SK-N-SH (cell line): ENCODE measurements at regions not wholly inside any gene's neighbourhood (a gene's known extent, or its start where the extent isn't known, plus 50 kb on each side); places are given as distances from the start of the nearest gene placed in this dataset.

ENCODE experiments used
- CTCF ChIA-PET: fragments of 300-600, 350-600 bp; formaldehyde crosslinking; extraction: SDS; loops from one replicate; lab custom pipeline; 2021; lab: Yijun Ruan, JAX
- POLR2A ChIA-PET: fragments of 350-600 bp; sonication (Branson Sonifier 250); formaldehyde crosslinking; extraction: SDS; loops from one replicate; lab custom pipeline; 2020; ENCODE audit warnings: antibody characterized with exemption, inconsistent platforms; lab: Yijun Ruan, JAX
- DNase-seq: peaks from one replicate; pipeline ENCODE4 v3.0.0; 2012
- H2AFZ ChIP-seq: fragments of 200-600 bp; sonication (generic); 2 replicates; pipeline ENCODE4 v1.8.1; 2016; ENCODE audit warnings: antibody characterized with exemption, mild to moderate bottlenecking, low read depth
- H3F3A ChIP-seq: fragments of 200-600 bp; sonication (generic); replicated peaks from 2 replicates; pipeline ENCODE3; 2016; ENCODE audit warnings: antibody characterized with exemption, mild to moderate bottlenecking; ENCODE audit not compliant: insufficient read depth
- H3K27ac ChIP-seq, 2 experiments: fragments of 200-500 bp in 1 of 2; fragments of 200-600 bp in 1 of 2; sonication (Bioruptor generic) in 1 of 2; sonication (generic), shearing (Covaris generic) in 1 of 2; 2 replicates each; pipeline versions ENCODE4 v1.5.1 to v1.6.1; 2014 to 2016; ENCODE audit warnings: low read depth in 2 of 2, inconsistent platforms in 1 of 2, low read length in 1 of 2, mild to moderate bottlenecking in 1 of 2, mixed read lengths in 1 of 2
- H3K27me3 ChIP-seq: fragments of 200-600 bp; sonication (generic), shearing (Covaris generic); 2 replicates; pipeline ENCODE4 v1.6.1; 2016; ENCODE audit warnings: mixed run types; ENCODE audit not compliant: insufficient read depth
- H3K36me3 ChIP-seq, 2 experiments: fragments of 200-500 bp in 1 of 2; fragments of 200-600 bp in 1 of 2; sonication (Bioruptor generic) in 1 of 2; sonication (generic) in 1 of 2; replicated peaks in 1 of 2; 2 replicates each; pipeline versions ENCODE3 to v1.5.1; 2014 to 2016; ENCODE audit warnings: low read length in 1 of 2, mild to moderate bottlenecking in 1 of 2; ENCODE audit not compliant: insufficient read depth in 2 of 2, control insufficient read depth in 1 of 2
- H3K4me1 ChIP-seq, 2 experiments: fragments of 200-500 bp in 1 of 2; fragments of 200-600 bp in 1 of 2; sonication (Bioruptor generic) in 1 of 2; sonication (generic), shearing (Covaris generic) in 1 of 2; 2 replicates each; pipeline versions ENCODE4 v1.5.1 to v1.6.1; 2014 to 2016; ENCODE audit warnings: low read depth in 1 of 2, low read length in 1 of 2, mixed run types in 1 of 2; ENCODE audit not compliant: insufficient read depth in 2 of 2, control insufficient read depth in 1 of 2
- H3K4me2 ChIP-seq: fragments of 200-600 bp; sonication (generic), shearing (Covaris generic); 2 replicates; pipeline ENCODE4 v1.6.1; 2017; ENCODE audit warnings: mixed run types
- H3K4me3 ChIP-seq, 2 experiments: fragments of 200-500 bp in 1 of 2; fragments of 200-600 bp in 1 of 2; sonication (Bioruptor generic) in 1 of 2; sonication (generic), shearing (Covaris generic) in 1 of 2; 2 replicates each; pipeline versions ENCODE4 v1.5.1 to v1.8.1; 2014 to 2016; ENCODE audit warnings: low read depth in 2 of 2, inconsistent platforms in 1 of 2, low read length in 1 of 2, mild to moderate bottlenecking in 1 of 2, mixed read lengths in 1 of 2, moderate library complexity in 1 of 2
- H3K79me2 ChIP-seq: fragments of 200-600 bp; sonication (generic); 2 replicates; pipeline ENCODE4 v1.8.1; 2017; ENCODE audit warnings: mild to moderate bottlenecking; ENCODE audit not compliant: insufficient read depth
- H3K9ac ChIP-seq: fragments of 200-600 bp; sonication (generic); 2 replicates; pipeline ENCODE4 v1.6.1; 2017; ENCODE audit warnings: mixed run types
- H3K9me2 ChIP-seq: fragments of 200-600 bp; sonication (generic); 2 replicates; pipeline ENCODE4 v1.6.1; 2017; ENCODE audit warnings: mixed run types
- H3K9me3 ChIP-seq: fragments of 200-600 bp; sonication (generic); 2 replicates; pipeline ENCODE4 v1.6.1; 2017; ENCODE audit warnings: mixed run types, mild to moderate bottlenecking, moderate library complexity
- H4K20me1 ChIP-seq: fragments of 200-600 bp; sonication (generic); 2 replicates; pipeline ENCODE4 v1.6.1; 2017; ENCODE audit warnings: mild to moderate bottlenecking, mixed run types; ENCODE audit not compliant: insufficient read depth
- CHD2 ChIP-seq: fragments of 150-350 bp; IDR thresholded peaks from 2 replicates; pipeline ENCODE4 v1.6.1; 2018; ENCODE audit warnings: low read length; ENCODE audit not compliant: partially characterized antibody
- EZH2phosphoT487 ChIP-seq: fragments of 200-600 bp; sonication (generic); IDR thresholded peaks from 2 replicates; pipeline ENCODE4 v1.6.1; 2017; ENCODE audit warnings: low read depth, mixed run types, mild to moderate bottlenecking, antibody characterized with exemption, moderate library complexity, borderline replicate concordance
- FOSL2 ChIP-seq: IDR thresholded peaks from 2 replicates; pipeline ENCODE4 v1.4.0; 2012; ENCODE audit warnings: low read depth, mild to moderate bottlenecking, moderate library complexity, borderline replicate concordance
- FOXM1 ChIP-seq: IDR thresholded peaks from 2 replicates; pipeline ENCODE4 v1.4.0; 2012; ENCODE audit warnings: low read depth, mild to moderate bottlenecking
- GABPA ChIP-seq: IDR thresholded peaks from 2 replicates; pipeline ENCODE4 v1.4.0; 2012; ENCODE audit warnings: low read depth, mild to moderate bottlenecking
- GATA2 ChIP-seq: sonication (generic); formaldehyde crosslinking; IDR thresholded peaks from 2 replicates; pipeline ENCODE4 v1.5.0; 2020; ENCODE audit warnings: mild to moderate bottlenecking, missing genetic modification reagents
- JUND ChIP-seq: IDR thresholded peaks from 2 replicates; pipeline ENCODE4 v1.4.0; 2012
- NRF1 ChIP-seq: IDR thresholded peaks from 2 replicates; pipeline ENCODE4 v1.6.1; 2012; ENCODE audit warnings: low read depth, mild to moderate bottlenecking, low read length
- RAD21 ChIP-seq: IDR thresholded peaks from 2 replicates; pipeline ENCODE4 v1.6.1; 2012; ENCODE audit warnings: mild to moderate bottlenecking, low read length
- SIN3A ChIP-seq: IDR thresholded peaks from 2 replicates; pipeline ENCODE4 v1.6.1; 2012; ENCODE audit warnings: low read depth, mild to moderate bottlenecking, low read length, moderate library complexity, borderline replicate concordance
- TCF12 ChIP-seq: IDR thresholded peaks from 2 replicates; pipeline ENCODE4 v1.4.0; 2012
- TEAD4 ChIP-seq: IDR thresholded peaks from 2 replicates; pipeline ENCODE4 v1.4.0; 2012; ENCODE audit warnings: mild to moderate bottlenecking, borderline replicate concordance; ENCODE audit not compliant: insufficient read depth
- YY1 ChIP-seq: IDR thresholded peaks from 2 replicates; pipeline ENCODE4 v1.4.0; 2012; ENCODE audit warnings: low read depth, mild to moderate bottlenecking
- WGBS: methylation state at CpG from one replicate; pipeline ENCODE4 v1.1.6; 2017; ENCODE audit warnings: low lambda C conversion rate; 5-methylcytosine and 5-hydroxymethylcytosine counted together
- TF ChIP-seq, protein P1 (sequence below): IDR thresholded peaks from 2 replicates; pipeline ENCODE4 v1.4.0; 2012; ENCODE audit warnings: low read depth, borderline replicate concordance
- TF ChIP-seq, protein P2 (sequence below): fragments of 150-350 bp; IDR thresholded peaks from 2 replicates; pipeline ENCODE4 v1.6.1; 2016; ENCODE audit warnings: mild to moderate bottlenecking, low read depth, low read length
- TF ChIP-seq, protein P3 (sequence below): fragments of 200-600 bp; sonication (generic); IDR thresholded peaks from 2 replicates; pipeline ENCODE4 v1.6.1; 2017; ENCODE audit warnings: antibody characterized with exemption, mild to moderate bottlenecking, moderate library complexity
- TF ChIP-seq, protein P4 (sequence below): IDR thresholded peaks from 2 replicates; pipeline ENCODE4 v1.4.0; 2012; ENCODE audit warnings: low read depth, borderline replicate concordance

DNA sequence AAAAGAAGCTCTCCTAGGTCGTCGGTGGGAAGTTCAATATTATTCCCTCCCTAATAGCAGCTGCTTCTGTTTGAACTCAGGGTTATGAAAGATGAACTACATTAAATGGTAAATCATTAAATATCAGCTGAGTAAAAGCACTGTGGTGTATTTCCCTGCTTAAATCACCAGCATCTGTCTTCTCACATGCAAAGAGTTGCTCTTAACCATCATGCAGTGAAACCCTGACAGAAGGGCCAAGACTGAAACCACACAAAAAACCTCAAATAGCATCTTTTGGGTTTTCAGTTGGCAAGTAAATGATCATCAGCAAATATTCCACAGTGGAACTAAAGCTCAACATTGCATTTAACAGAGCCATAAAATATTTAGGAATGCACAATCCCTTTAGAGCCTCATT lies 380.0 kb upstream of the ADGRL2 start (continued):
- TF ChIP-seq, protein P1, sequence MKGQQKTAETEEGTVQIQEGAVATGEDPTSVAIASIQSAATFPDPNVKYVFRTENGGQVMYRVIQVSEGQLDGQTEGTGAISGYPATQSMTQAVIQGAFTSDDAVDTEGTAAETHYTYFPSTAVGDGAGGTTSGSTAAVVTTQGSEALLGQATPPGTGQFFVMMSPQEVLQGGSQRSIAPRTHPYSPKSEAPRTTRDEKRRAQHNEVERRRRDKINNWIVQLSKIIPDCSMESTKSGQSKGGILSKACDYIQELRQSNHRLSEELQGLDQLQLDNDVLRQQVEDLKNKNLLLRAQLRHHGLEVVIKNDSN, result no peak
- TF ChIP-seq CHD2 (no peak), YY1 (no peak), TCF12 (no peak)

DNA sequence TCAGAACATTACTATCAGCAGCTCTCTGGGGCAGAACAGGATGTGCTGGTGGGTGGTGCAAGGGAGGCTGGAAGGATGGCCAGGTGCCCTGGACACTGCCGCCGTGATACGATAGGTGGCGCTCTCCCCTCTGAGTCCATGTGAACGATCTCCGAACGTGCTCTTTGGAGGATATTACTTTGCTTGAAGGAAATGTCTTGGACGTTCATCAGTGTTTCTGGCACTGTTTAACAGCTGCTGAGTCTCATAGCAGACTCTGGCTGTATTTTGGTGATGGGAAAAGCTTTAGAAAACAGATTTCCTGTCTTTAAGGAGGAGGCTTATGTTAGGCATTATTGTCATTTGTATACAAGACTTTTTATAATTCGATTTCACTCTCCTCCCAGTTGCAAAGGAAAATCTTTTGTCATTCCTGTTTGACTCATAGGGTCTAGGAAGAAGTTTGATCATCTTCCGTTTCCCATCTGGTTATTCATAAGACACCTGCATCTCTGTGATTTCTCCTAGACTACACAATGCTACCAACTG lies 386.2 kb upstream of the ADGRL2 start:
- Histone ChIP-seq H2AFZ (no peak overlapping the region), H3K27me3 (no peaks in the 10 kb centered on the region), H3K9ac (no peak overlapping the region), H4K20me1 (no peaks in the 10 kb centered on the region), H3F3A (no peaks in the 10 kb centered on the region), H3K4me3 (no peak overlapping the region), H3K36me3 (no peaks in the 10 kb centered on the region), H3K4me1 (peaks cover 0 to 5% of the 10 kb centered on the region in 2 experiments; a peak in 2 of 4 replicates), H3K9me3 (no peaks in the 10 kb centered on the region), H3K27ac (no peak overlapping the region), H3K79me2 (no peaks in the 10 kb centered on the region), H3K4me2 (no peak overlapping the region), H3K9me2 (no peaks in the 10 kb centered on the region)
- CTCF ChIA-PET, result interaction anchor here (0.7 to 1.1 kb wide), 2 partner anchors 392 to 418 kb away, joined by 3 read pairs; no protein-coding TSS in a partner anchor
- peak; percentile 31 for DNase-seq
- 87% methylated on average over 10 of the region's 10 CpGs for WGBS
- TF ChIP-seq GABPA (no peak), TEAD4 (no peak), RAD21 (peak; percentile 39)
- TF ChIP-seq, protein P2, sequence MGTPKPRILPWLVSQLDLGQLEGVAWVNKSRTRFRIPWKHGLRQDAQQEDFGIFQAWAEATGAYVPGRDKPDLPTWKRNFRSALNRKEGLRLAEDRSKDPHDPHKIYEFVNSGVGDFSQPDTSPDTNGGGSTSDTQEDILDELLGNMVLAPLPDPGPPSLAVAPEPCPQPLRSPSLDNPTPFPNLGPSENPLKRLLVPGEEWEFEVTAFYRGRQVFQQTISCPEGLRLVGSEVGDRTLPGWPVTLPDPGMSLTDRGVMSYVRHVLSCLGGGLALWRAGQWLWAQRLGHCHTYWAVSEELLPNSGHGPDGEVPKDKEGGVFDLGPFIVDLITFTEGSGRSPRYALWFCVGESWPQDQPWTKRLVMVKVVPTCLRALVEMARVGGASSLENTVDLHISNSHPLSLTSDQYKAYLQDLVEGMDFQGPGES, result no peak
- TF ChIP-seq, protein P3, sequence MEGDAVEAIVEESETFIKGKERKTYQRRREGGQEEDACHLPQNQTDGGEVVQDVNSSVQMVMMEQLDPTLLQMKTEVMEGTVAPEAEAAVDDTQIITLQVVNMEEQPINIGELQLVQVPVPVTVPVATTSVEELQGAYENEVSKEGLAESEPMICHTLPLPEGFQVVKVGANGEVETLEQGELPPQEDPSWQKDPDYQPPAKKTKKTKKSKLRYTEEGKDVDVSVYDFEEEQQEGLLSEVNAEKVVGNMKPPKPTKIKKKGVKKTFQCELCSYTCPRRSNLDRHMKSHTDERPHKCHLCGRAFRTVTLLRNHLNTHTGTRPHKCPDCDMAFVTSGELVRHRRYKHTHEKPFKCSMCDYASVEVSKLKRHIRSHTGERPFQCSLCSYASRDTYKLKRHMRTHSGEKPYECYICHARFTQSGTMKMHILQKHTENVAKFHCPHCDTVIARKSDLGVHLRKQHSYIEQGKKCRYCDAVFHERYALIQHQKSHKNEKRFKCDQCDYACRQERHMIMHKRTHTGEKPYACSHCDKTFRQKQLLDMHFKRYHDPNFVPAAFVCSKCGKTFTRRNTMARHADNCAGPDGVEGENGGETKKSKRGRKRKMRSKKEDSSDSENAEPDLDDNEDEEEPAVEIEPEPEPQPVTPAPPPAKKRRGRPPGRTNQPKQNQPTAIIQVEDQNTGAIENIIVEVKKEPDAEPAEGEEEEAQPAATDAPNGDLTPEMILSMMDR, result peak; percentile 39
- POLR2A ChIA-PET, result no interaction called here

DNA sequence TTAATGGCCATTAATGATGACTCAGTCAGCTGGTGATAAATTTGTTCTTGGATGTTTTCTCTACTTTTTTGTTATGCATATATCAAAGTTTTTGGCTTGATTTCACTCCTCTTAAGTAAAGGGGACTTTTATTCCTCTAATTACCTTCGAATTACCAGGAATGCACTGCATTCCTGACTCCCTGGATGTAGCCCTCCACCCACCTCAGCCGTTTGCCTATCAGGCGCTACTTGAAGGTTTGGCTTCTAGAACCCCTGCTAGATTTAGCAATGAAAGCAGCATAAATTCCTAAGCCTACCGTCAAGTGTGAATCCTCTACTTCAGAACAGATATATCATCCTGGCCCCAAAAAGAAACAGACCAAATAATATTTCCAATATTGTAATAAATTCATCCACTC lies 387.8 kb upstream of the ADGRL2 start:
- H3K27me3 ChIP-seq, result no peaks in the 10 kb centered on the region
- no peak for DNase-seq
- H4K20me1 ChIP-seq, result no peaks in the 10 kb centered on the region
- no peaks in the 10 kb centered on the region for H3F3A ChIP-seq
- no peak overlapping the region for H3K27ac ChIP-seq
- H3K9ac ChIP-seq, result no peak overlapping the region
- ChIA-PET CTCF (no interaction called here), POLR2A (no interaction called here)
- no peak overlapping the region for H3K4me3 ChIP-seq
- no peaks in the 10 kb centered on the region for H3K36me3 ChIP-seq
- H3K4me2 ChIP-seq, result no peak overlapping the region
- no peaks in the 10 kb centered on the region for H3K9me3 ChIP-seq
- peaks cover 0 to 7% of the 10 kb centered on the region in 2 experiments; a peak in 2 of 4 replicates for H3K4me1 ChIP-seq
- H3K9me2 ChIP-seq, result no peaks in the 10 kb centered on the region
- H3K79me2 ChIP-seq, result no peaks in the 10 kb centered on the region
- 70% methylated on average over 4 of the region's 4 CpGs for WGBS
- H2AFZ ChIP-seq, result no peak overlapping the region
- TF ChIP-seq EZH2phosphoT487, result no peak
- TF ChIP-seq, protein P4, sequence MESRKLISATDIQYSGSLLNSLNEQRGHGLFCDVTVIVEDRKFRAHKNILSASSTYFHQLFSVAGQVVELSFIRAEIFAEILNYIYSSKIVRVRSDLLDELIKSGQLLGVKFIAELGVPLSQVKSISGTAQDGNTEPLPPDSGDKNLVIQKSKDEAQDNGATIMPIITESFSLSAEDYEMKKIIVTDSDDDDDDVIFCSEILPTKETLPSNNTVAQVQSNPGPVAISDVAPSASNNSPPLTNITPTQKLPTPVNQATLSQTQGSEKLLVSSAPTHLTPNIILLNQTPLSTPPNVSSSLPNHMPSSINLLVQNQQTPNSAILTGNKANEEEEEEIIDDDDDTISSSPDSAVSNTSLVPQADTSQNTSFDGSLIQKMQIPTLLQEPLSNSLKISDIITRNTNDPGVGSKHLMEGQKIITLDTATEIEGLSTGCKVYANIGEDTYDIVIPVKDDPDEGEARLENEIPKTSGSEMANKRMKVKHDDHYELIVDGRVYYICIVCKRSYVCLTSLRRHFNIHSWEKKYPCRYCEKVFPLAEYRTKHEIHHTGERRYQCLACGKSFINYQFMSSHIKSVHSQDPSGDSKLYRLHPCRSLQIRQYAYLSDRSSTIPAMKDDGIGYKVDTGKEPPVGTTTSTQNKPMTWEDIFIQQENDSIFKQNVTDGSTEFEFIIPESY, result no peak
- TF ChIP-seq RAD21, result no peak
- no peak for TF ChIP-seq JUND
- TF ChIP-seq SIN3A, result no peak
- no peak for TF ChIP-seq FOXM1
- TF ChIP-seq GABPA, result no peak
- no peak for TF ChIP-seq CHD2
- TF ChIP-seq NRF1, result no peak
- TF ChIP-seq GATA2 (CRISPR knock-in tag), result no peak
- TF ChIP-seq FOSL2, result no peak
